Endometrial microvascular endothelial cells (primary cell): ENCODE measurements at regions not wholly inside any gene's neighbourhood (a gene's known extent, or its start where the extent isn't known, plus 50 kb on each side); places are given as distances from the start of the nearest gene placed in this dataset.
"Not testable (repeated sequence)": the region's sequence is repeated elsewhere in the genome, so short reads cannot be mapped to it uniquely, and the experiment has no call there.

Experiments used
- in situ Hi-C: cut with HindIII; loops from 2 replicates; pipeline ENCODE4 v1.10.0; 2017; ENCODE audit warnings: low sequenced_read_pairs, low pct_unique_long_range_greater_than_20kb; ENCODE audit errors: inconsistent ontology term

GRCh38 chr9:84054341-84055010 is 73.9 kb downstream of the RMI1 start:
- in situ Hi-C loops = no loop called here

- in situ Hi-C loops = no loop called here
Observed at GRCh38 chr9:84057662-84058061, 77.1 kb downstream of the RMI1 start.

- in situ Hi-C loops = no loop called here
Observed at GRCh38 chr9:84059936-84060335, 79.3 kb downstream of the RMI1 start.

- in situ Hi-C loops = no loop called here
Observed at GRCh38 chr9:84061613-84062193, 81.1 kb downstream of the RMI1 start.

- in situ Hi-C loops = no loop called here
Observed at GRCh38 chr9:84062538-84062937, 81.9 kb downstream of the RMI1 start.

GRCh38 chr9:84067821-84068220 is 87.2 kb downstream of the RMI1 start:
- in situ Hi-C loops = no loop called here

GRCh38 chr9:84068872-84069271 is 88.3 kb downstream of the RMI1 start:
- in situ Hi-C loops = no loop called here

- in situ Hi-C loops = no loop called here
Observed at GRCh38 chr9:84070590-84070989, 90.0 kb downstream of the RMI1 start.

- in situ Hi-C loops = no loop called here
Observed at GRCh38 chr9:84072621-84073180, 92.1 kb downstream of the RMI1 start.

GRCh38 chr9:84075004-84075403 is 94.4 kb downstream of the RMI1 start:
- in situ Hi-C loops = no loop called here

GRCh38 chr9:84076384-84076783 is 95.8 kb downstream of the RMI1 start:
- in situ Hi-C loops = no loop called here

- in situ Hi-C loops = not testable (repeated sequence)
Observed at GRCh38 chr9:84077816-84078215, 97.2 kb downstream of the RMI1 start.

- in situ Hi-C loops = no loop called here
Observed at GRCh38 chr9:84079994-84080393, 99.4 kb downstream of the RMI1 start.

GRCh38 chr9:84101964-84102632 is 121.5 kb downstream of the RMI1 start:
- in situ Hi-C loops = no loop called here

GRCh38 chr9:84103651-84104377 is 123.2 kb downstream of the RMI1 start:
- in situ Hi-C loops = no loop called here

GRCh38 chr9:84107081-84107480 is 126.5 kb downstream of the RMI1 start:
- in situ Hi-C loops = no loop called here

- in situ Hi-C loops = no loop called here
Observed at GRCh38 chr9:84107995-84108394, 127.4 kb downstream of the RMI1 start.

- in situ Hi-C loops = no loop called here
Observed at GRCh38 chr9:84111726-84112125, 131.1 kb downstream of the RMI1 start.

GRCh38 chr9:84121991-84122523 is 141.5 kb downstream of the RMI1 start:
- in situ Hi-C loops = no loop called here
